Cardiac septum (tissue), 1 donor: ENCODE measurements at regions not wholly inside any gene's neighbourhood (a gene's known extent, or its start where the extent isn't known, plus 50 kb on each side); places are given as distances from the start of the nearest gene placed in this dataset.

Experiments
- DNase-seq: peaks from one replicate; pipeline ENCODE4 v3.0.0-alpha.2; 2020; ENCODE audit warnings: low spot score
- intact Hi-C: fragments of 100-400 bp; cut with DNase I; formaldehyde crosslinking; loops from one replicate; pipeline ENCODE4 v1.14.0; 2022
- donor health status: DM: no; HTN: no; CAD: no.

DNA sequence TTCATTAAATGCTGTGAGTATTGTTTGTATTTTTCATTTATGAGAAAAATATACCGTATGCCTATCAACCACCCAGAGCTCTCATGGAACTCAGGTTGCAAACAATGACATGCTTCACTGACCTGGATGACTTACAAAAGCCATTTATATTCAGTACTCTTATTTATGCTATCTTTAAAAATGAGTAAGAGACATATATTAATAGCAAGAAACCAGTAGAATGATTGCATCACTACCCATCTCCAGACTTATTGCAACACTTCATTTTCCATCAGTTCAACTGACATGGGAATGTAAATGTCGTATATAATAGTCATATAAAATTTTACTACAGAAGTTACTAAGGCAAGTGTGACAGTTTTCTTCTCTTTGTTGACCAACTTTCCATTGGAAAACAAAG, 69.1 kb downstream of the OTP start:
- intact Hi-C loops = loop anchor here (10.0 kb wide), 1 partner anchor 435 kb away; no protein-coding TSS in a partner anchor

DNA sequence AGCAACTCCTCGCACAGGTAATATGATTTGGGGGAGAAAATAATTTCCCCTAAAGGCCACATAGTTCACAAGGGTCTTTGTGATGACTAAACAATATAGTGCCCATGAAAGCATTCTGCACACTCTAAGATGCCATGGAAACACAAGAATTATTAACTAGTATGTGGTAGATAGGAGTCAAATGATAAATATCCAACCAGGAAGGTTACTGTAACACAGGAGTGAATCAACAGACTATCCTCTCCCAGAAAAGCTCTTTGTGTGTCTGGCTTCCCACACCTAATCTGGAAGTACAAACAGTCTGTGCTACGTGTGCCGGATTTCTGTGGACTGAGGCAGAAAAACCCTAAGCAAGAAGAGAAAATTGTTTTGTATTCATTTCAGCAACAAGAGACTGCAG, 70.0 kb downstream of the OTP start:
- DNase-seq = no peak
- intact Hi-C loops = loop anchor here (10.0 kb wide), 1 partner anchor 436 kb away; no protein-coding TSS in a partner anchor

More for the DNA sequence above, 69.1 kb downstream of the OTP start:
- DNase-seq = no peak

DNA sequence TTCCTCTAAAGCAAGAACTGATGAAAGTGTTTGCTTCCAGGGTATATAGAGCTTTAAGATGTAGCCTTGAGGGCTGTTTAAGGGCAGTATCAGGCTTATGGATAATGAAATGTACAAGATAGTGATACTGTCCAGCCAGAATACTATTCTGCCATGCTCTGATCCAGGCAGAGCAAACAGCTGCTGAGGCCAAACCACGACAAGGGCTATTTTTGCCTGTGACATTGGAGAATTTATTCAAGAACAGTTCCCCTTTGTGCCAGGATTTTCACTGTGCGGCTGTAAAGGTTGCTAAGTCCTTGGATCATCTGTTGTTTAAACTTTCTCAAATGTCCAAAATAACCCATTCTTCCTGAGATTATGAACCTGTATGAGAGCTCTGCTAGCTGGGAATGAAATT, 70.4 kb downstream of the OTP start:
- intact Hi-C loops = loop anchor here (10.0 kb wide), 1 partner anchor 437 kb away; no protein-coding TSS in a partner anchor
- no peak for DNase-seq

DNA sequence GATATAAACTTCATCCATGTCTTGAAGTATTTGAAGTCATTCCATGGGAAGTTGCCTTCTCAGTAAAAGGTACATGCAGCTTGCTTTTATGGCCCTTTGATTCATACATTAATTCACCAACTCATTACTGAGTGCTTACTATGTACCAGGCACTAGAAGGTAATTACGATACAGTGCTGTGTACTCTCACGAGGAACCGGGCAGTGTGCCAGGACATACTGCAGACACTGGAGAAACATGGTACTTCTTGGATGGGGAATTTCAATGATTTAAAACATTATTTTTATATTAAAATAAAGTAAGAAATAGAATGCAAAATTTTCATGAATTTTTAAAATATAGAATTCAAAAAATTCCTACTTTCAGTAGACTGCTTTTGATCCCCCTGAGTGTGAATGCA, 71.4 kb upstream of the WDR41 start:
- intact Hi-C loops = loop anchor here (10.0 kb wide), 1 partner anchor 441 kb away; no protein-coding TSS in a partner anchor
- no peak for DNase-seq

DNA sequence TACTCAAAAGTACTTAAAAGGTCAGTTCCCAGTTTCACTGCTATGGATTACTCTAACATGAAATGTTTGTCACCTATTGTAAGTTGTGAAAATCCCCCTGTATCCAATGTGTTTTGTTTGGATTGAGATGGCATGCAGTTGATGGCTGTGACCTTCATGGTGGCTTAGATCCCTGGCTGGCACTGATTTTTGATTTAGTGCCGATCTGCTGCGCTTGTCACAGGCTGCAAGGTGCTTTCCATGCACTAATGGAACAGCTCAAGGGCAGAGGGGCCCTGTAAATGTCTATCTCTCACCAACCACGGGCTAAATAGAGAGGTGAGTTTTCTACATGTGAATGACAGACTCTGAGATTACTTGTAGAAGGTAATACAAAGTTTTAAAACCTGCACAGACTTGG, 69.8 kb upstream of the WDR41 start:
- DNase-seq = no peak
- intact Hi-C loops = loop anchor here (10.0 kb wide), 1 partner anchor 443 kb away; no protein-coding TSS in a partner anchor

DNA sequence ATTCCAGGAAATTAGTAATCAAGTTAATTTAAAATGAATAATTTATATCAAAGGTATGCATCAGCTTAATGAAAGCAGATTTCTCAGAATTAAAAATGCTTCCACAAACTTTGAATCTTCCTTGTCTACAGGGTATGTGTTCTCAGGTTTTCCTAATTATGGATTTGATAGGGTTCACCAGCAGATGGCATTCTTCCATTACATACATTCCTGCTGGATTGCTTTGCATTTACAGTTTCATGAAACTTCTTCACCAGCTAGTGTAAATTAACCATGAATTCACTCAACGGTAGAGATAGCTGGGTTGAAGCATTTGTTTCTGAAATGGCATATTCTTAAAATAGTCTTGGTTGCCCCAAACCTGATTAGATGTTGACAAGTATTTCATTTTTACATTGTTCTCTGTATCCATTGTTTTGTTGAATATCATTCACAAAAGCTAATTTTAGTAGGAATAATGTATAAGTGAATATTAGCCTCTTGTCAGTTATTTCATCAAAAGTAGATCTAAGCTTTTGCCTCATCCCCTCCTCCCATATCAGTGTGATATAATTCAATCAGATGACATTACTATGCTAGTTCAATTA, 68.7 kb upstream of the WDR41 start:
- intact Hi-C loops = loop anchor here (10.0 kb wide), 1 partner anchor 444 kb away; no protein-coding TSS in a partner anchor
- DNase-seq = no peak

DNA sequence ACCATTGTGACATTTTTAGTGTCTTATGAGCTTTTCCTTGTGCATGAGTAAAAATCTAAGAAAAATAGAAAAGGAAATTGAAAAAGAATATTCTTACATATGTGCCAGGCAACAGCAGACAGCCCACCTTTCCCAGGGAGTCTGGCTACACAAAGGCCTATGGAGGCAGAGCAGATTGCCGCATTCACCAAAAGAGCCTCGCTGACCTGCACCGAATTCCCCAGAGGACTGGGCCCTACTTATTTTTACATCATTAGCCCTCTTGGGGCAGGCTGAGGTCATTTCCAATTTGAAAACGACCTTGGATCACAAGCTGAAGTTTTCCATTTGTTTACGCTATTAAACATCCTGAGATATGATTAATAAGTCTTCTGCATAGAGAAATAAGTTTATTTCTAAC, 66.2 kb upstream of the WDR41 start:
- intact Hi-C loops = no loop called here
- DNase-seq = no peak

DNA sequence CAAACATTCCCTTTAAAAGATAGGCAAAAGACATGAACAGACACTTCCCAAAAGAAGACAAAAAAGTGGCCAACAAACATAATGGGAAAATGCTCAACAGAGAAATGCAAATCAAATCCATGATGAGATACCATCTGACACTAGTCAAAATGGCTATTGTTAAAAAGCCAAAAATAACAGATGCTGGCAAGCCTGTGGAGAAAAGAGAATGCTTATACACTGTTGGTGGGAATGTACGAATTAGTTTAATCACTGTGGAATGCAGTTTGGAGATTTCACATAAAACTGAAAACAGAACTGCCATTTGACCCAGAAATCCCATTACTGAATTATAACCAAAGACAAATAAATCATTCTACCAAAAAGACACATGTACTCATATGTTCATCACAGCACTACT, 58.3 kb upstream of the WDR41 start:
- no peak for DNase-seq
- intact Hi-C loops = no loop called here

DNA sequence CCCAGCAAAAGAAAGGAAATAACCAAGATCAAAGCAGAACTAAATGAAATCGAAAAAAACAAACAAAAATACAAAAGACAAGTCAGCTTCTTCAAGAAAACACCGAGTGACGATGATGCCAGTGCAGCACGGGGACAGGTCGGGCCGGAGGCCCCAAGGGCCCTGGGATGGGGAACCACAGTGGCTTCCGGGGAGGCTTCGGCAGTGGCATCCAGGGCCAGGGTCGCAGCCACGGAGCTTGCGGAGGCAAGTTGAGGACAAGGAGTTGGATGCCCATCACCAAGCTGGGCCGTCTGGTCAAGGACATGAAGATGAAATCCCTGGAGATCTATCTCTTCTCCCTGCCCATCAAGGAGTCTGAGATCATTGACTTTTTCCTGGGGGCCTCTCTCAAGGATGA, 53.2 kb upstream of the WDR41 start:
- intact Hi-C loops = no loop called here

More for the DNA sequence above, 53.2 kb upstream of the WDR41 start:
- no peak for DNase-seq
